ENCODE measurements at regions not wholly inside any gene's neighbourhood (a gene's known extent, or its start where the extent isn't known, plus 50 kb on each side); places are given as distances from the start of the nearest gene placed in this dataset.

DNA sequence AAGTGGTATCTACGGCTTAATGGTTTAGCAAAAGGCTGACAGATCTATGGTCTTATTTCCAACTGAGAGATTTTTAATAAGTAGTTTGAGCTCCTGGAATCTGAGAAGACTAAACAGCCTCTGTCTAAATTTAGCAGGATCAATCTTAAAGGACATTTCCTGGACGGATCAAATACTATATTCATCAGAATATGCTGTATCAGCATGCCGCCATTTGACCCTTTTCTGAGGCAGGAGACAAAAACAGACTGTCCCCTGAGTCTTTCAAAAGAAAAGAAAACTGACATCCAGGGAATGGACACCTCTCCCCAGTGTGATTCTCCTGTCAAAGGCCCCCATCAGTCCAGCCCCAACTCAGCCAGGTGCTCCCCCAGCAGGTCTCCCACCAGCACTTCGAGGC, 443.7 kb downstream of the GXYLT1 start:
- Mint-ChIP-seq H3K27me3 (ENCODE audit: low read depth) (no peaks in the 10 kb centered on the region), H3K9me3 (no peaks in the 10 kb centered on the region)
- CTCF ChIA-PET = no interaction called here

DNA sequence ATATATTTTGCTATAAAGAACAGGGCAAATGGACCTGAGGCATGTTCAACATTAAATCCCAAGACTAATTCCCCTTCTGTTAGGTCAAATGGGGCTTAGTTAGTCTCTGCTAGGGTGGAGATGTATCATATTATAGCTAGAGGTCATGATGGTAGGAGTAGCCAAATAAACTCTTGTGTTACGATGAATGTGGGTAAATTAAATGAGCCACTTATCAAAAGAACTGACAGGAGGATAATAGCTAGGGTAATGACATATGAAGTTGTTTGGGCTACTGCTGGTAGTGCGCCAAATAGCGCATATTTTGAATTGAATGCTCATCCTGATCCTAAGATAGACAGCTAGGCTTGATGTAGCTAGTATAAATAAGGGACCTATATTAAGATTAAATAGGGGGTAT, 445.0 kb downstream of the GXYLT1 start:
- H3K36me3 Mint-ChIP-seq = no peaks in the 10 kb centered on the region
- peaks cover 6% of the 10 kb centered on the region; the same call in 1 of the 2 replicates for H3K9me3 Mint-ChIP-seq
- POLR2A ChIA-PET = no interaction called here
- peaks cover 5% of the 10 kb centered on the region; the same call in 1 of the 2 replicates for H3K4me1 Mint-ChIP-seq
- CTCF ChIA-PET = no interaction called here
- no peak overlapping the region for H3K27ac Mint-ChIP-seq
- H3K27me3 Mint-ChIP-seq (ENCODE audit: low read depth) = no peaks in the 10 kb centered on the region
- TF ChIP-seq, protein P1, sequence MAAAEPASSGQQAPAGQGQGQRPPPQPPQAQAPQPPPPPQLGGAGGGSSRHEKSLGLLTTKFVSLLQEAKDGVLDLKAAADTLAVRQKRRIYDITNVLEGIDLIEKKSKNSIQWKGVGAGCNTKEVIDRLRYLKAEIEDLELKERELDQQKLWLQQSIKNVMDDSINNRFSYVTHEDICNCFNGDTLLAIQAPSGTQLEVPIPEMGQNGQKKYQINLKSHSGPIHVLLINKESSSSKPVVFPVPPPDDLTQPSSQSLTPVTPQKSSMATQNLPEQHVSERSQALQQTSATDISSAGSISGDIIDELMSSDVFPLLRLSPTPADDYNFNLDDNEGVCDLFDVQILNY (CRISPR knock-in tag; IDR thresholded peaks at IDR 0.05) = no peak
- TF ChIP-seq ZNF396 (CRISPR knock-in tag; IDR thresholded peaks at IDR 0.05; ENCODE audit: borderline replicate concordance) (no peak), ZNF671 (CRISPR knock-in tag; IDR thresholded peaks at IDR 0.05) (no peak), NR1H2 (CRISPR knock-in tag; IDR thresholded peaks at IDR 0.05) (no peak), ZNF263 (CRISPR knock-in tag; IDR thresholded peaks at IDR 0.05; ENCODE audit: low read depth) (no peak), ZNF138 (CRISPR knock-in tag; conservative IDR thresholded peaks at IDR 0.05) (no peak), MXD4 (CRISPR knock-in tag; IDR thresholded peaks at IDR 0.05; ENCODE audit: borderline replicate concordance) (no peak)
- TF ChIP-seq, protein P2, sequence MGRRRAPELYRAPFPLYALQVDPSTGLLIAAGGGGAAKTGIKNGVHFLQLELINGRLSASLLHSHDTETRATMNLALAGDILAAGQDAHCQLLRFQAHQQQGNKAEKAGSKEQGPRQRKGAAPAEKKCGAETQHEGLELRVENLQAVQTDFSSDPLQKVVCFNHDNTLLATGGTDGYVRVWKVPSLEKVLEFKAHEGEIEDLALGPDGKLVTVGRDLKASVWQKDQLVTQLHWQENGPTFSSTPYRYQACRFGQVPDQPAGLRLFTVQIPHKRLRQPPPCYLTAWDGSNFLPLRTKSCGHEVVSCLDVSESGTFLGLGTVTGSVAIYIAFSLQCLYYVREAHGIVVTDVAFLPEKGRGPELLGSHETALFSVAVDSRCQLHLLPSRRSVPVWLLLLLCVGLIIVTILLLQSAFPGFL (CRISPR knock-in tag; IDR thresholded peaks at IDR 0.05; ENCODE audit: borderline replicate concordance) = no peak
- DNase-seq (ENCODE audit: low spot score) = no peak
- no peak for ATAC-seq
- H3K4me3 Mint-ChIP-seq = no peak overlapping the region

More for the DNA sequence above, 443.7 kb downstream of the GXYLT1 start:
- H3K4me3 Mint-ChIP-seq = no peak overlapping the region
- peaks cover 5% of the 10 kb centered on the region; the same call in 1 of the 2 replicates for H3K4me1 Mint-ChIP-seq
- TF ChIP-seq NR3C1 (CRISPR knock-in tag; conservative IDR thresholded peaks at IDR 0.05; ENCODE audit: low read depth) = no peak
- no peak for TF ChIP-seq PRRX2 (CRISPR knock-in tag; IDR thresholded peaks at IDR 0.05)
- TF ChIP-seq, protein P3, sequence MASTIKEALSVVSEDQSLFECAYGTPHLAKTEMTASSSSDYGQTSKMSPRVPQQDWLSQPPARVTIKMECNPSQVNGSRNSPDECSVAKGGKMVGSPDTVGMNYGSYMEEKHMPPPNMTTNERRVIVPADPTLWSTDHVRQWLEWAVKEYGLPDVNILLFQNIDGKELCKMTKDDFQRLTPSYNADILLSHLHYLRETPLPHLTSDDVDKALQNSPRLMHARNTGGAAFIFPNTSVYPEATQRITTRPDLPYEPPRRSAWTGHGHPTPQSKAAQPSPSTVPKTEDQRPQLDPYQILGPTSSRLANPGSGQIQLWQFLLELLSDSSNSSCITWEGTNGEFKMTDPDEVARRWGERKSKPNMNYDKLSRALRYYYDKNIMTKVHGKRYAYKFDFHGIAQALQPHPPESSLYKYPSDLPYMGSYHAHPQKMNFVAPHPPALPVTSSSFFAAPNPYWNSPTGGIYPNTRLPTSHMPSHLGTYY (CRISPR knock-in tag; IDR thresholded peaks at IDR 0.05) = no peak
- no peak for TF ChIP-seq MYBL2 (CRISPR knock-in tag; IDR thresholded peaks at IDR 0.05)
- no peak for DNase-seq (ENCODE audit: low spot score)
- POLR2A ChIA-PET = no interaction called here
- H3K36me3 Mint-ChIP-seq = no peaks in the 10 kb centered on the region
- ATAC-seq = no peak
- H3K27ac Mint-ChIP-seq = no peak overlapping the region

DNA sequence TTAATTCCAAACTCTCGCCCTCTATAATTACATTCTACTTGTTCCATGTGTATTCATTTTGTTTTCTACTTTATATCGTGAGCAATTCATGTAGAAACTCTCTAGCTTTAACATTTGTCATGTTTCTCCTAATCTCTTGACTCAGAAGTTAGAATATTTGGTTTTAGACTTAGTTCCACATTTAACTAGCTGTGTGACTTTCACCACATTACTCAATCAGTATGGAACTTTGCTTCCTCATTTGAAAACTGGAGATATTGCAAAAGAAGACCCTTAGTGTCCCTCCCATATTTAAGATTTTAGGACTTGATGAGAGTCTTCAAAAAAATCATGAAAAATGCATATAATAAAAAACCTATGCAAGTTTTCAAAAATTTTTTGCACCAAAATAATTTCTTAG, 447.5 kb downstream of the GXYLT1 start:
- Mint-ChIP-seq H3K4me3 (no peak overlapping the region), H3K27me3 (ENCODE audit: low read depth) (no peaks in the 10 kb centered on the region), H3K9me3 (peaks cover 8% of the 10 kb centered on the region; the same call in 1 of the 2 replicates), H3K36me3 (no peaks in the 10 kb centered on the region), H3K4me1 (peaks cover 5% of the 10 kb centered on the region; the same call in 1 of the 2 replicates), H3K27ac (no peak overlapping the region)
- DNase-seq (ENCODE audit: low spot score) = no peak
- POLR2A ChIA-PET = no interaction called here
- no peak for ATAC-seq
- CTCF ChIA-PET = no interaction called here
- TF ChIP-seq TP53 (CRISPR knock-in tag; IDR thresholded peaks at IDR 0.05) (no peak), NFATC4 (CRISPR knock-in tag; IDR thresholded peaks at IDR 0.05) (no peak), ZNF317 (CRISPR knock-in tag; IDR thresholded peaks at IDR 0.05; ENCODE audit: borderline replicate concordance, low read depth) (no peak), TCF7 (CRISPR knock-in tag; IDR thresholded peaks at IDR 0.05; ENCODE audit: low read depth) (no peak), HMGA2 (CRISPR knock-in tag; IDR thresholded peaks at IDR 0.05) (no peak), OVOL2 (CRISPR knock-in tag; IDR thresholded peaks at IDR 0.05; ENCODE audit: borderline replicate concordance) (no peak), TEAD4 (CRISPR knock-in tag; IDR thresholded peaks at IDR 0.05) (no peak)
- TF ChIP-seq, protein P4, sequence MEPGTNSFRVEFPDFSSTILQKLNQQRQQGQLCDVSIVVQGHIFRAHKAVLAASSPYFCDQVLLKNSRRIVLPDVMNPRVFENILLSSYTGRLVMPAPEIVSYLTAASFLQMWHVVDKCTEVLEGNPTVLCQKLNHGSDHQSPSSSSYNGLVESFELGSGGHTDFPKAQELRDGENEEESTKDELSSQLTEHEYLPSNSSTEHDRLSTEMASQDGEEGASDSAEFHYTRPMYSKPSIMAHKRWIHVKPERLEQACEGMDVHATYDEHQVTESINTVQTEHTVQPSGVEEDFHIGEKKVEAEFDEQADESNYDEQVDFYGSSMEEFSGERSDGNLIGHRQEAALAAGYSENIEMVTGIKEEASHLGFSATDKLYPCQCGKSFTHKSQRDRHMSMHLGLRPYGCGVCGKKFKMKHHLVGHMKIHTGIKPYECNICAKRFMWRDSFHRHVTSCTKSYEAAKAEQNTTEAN (CRISPR knock-in tag; IDR thresholded peaks at IDR 0.05) = no peak
- TF ChIP-seq, protein P5, sequence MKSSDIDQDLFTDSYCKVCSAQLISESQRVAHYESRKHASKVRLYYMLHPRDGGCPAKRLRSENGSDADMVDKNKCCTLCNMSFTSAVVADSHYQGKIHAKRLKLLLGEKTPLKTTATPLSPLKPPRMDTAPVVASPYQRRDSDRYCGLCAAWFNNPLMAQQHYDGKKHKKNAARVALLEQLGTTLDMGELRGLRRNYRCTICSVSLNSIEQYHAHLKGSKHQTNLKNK (CRISPR knock-in tag; IDR thresholded peaks at IDR 0.05) = no peak
- TF ChIP-seq, protein P6, sequence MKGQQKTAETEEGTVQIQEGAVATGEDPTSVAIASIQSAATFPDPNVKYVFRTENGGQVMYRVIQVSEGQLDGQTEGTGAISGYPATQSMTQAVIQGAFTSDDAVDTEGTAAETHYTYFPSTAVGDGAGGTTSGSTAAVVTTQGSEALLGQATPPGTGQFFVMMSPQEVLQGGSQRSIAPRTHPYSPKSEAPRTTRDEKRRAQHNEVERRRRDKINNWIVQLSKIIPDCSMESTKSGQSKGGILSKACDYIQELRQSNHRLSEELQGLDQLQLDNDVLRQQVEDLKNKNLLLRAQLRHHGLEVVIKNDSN (CRISPR knock-in tag; IDR thresholded peaks at IDR 0.05) = no peak
- TF ChIP-seq, protein P7, sequence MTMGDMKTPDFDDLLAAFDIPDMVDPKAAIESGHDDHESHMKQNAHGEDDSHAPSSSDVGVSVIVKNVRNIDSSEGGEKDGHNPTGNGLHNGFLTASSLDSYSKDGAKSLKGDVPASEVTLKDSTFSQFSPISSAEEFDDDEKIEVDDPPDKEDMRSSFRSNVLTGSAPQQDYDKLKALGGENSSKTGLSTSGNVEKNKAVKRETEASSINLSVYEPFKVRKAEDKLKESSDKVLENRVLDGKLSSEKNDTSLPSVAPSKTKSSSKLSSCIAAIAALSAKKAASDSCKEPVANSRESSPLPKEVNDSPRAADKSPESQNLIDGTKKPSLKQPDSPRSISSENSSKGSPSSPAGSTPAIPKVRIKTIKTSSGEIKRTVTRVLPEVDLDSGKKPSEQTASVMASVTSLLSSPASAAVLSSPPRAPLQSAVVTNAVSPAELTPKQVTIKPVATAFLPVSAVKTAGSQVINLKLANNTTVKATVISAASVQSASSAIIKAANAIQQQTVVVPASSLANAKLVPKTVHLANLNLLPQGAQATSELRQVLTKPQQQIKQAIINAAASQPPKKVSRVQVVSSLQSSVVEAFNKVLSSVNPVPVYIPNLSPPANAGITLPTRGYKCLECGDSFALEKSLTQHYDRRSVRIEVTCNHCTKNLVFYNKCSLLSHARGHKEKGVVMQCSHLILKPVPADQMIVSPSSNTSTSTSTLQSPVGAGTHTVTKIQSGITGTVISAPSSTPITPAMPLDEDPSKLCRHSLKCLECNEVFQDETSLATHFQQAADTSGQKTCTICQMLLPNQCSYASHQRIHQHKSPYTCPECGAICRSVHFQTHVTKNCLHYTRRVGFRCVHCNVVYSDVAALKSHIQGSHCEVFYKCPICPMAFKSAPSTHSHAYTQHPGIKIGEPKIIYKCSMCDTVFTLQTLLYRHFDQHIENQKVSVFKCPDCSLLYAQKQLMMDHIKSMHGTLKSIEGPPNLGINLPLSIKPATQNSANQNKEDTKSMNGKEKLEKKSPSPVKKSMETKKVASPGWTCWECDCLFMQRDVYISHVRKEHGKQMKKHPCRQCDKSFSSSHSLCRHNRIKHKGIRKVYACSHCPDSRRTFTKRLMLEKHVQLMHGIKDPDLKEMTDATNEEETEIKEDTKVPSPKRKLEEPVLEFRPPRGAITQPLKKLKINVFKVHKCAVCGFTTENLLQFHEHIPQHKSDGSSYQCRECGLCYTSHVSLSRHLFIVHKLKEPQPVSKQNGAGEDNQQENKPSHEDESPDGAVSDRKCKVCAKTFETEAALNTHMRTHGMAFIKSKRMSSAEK (CRISPR knock-in tag; IDR thresholded peaks at IDR 0.05; ENCODE audit: borderline replicate concordance) = no peak

Data from WTC11 (cell line).